GM12878 (cell line): ENCODE measurements at regions not wholly inside any gene's neighbourhood (a gene's known extent, or its start where the extent isn't known, plus 50 kb on each side); places are given as distances from the start of the nearest gene placed in this dataset.

Experiments used
- ATAC-seq: fragments of 200-7000 bp; cut with Tn5 transposase; 3 replicates; pipeline ENCODE4 v1.9.1; 2020; ENCODE audit warnings: mild to moderate bottlenecking, moderate library complexity
- BruUV-seq: library from RNA; stranded (reverse); fragments of 400-500 nt; replicated peaks from 2 replicates; lab custom pipeline; 2021; lab: Mats Ljungman, UMichigan
- CTCF ChIA-PET: fragments of 300-600 bp; sonication (Branson Sonifier 250); formaldehyde crosslinking; extraction: SDS; loops from one replicate; lab custom pipeline; 2021; ENCODE audit warnings: inconsistent platforms; lab: Yijun Ruan, JAX
- POLR2A ChIA-PET: fragments of 350-600 bp; formaldehyde crosslinking; extraction: SDS; loops from one replicate; lab custom pipeline; 2021; ENCODE audit warnings: inconsistent platforms; lab: Charles Lee
- RAD21 ChIA-PET: fragments of 300-600 bp; sonication (Branson Sonifier 250); formaldehyde crosslinking; loops from one replicate; lab custom pipeline; 2023; ENCODE audit warnings: antibody characterized with exemption; ENCODE audit not compliant: unreplicated experiment; lab: Charles Lee
- SMC1A ChIA-PET: fragments of 300-600 bp; sonication (Branson Sonifier 250); formaldehyde crosslinking; loops from one replicate; lab custom pipeline; 2023; ENCODE audit not compliant: unreplicated experiment, uncharacterized antibody; lab: Charles Lee
- DNase-seq: peaks from one replicate; pipeline ENCODE4 v3.0.0-alpha.2; 2011; ENCODE audit warnings: low read depth, low spot score
- FAIRE-seq: peaks from 3 replicates; lab custom pipeline; 2011; peaks lifted over from hg19 to GRCh38; lab: Jason Lieb, UNC
- H2AFZ ChIP-seq: 2 replicates; pipeline ENCODE4 v1.6.0; 2011; ENCODE audit warnings: low read depth, low read length, control low read depth; ENCODE audit not compliant: control insufficient read depth
- H3K27ac ChIP-seq: 2 replicates; pipeline ENCODE4 v1.5.1; 2011; ENCODE audit warnings: control low read depth; ENCODE audit not compliant: control insufficient read depth, insufficient read depth
- H3K27me3 ChIP-seq, 2 experiments: replicated peaks in 1 of 2; 2 replicates each; pipeline versions ENCODE4 v1.6.0 to v1.6.1; 2011; ENCODE audit warnings: low read length in 1 of 2; ENCODE audit not compliant: control insufficient read depth in 2 of 2, insufficient read depth in 2 of 2
- H3K36me3 ChIP-seq, 2 experiments: 2 replicates each; pipeline ENCODE4 v1.5.1; 2011; ENCODE audit warnings: low read length in 1 of 2; ENCODE audit not compliant: control insufficient read depth in 2 of 2, insufficient read depth in 2 of 2
- H3K4me1 ChIP-seq: 2 replicates; pipeline ENCODE4 v1.6.1; 2011; ENCODE audit warnings: mild to moderate bottlenecking, low read length, moderate library complexity, mixed read lengths; ENCODE audit not compliant: control insufficient read depth, insufficient read depth
- H3K4me2 ChIP-seq: 2 replicates; pipeline ENCODE4 v1.6.0; 2011; ENCODE audit warnings: control low read depth; ENCODE audit not compliant: control insufficient read depth, insufficient read depth
- H3K4me3 ChIP-seq: fragments of 200-600 bp; sonication (generic); 2 replicates; pipeline ENCODE4 v1.5.1; 2016
- H3K79me2 ChIP-seq: 2 replicates; pipeline ENCODE4 v1.6.0; 2011; ENCODE audit warnings: low read length; ENCODE audit not compliant: control insufficient read depth, insufficient read depth
- H3K9ac ChIP-seq: 2 replicates; pipeline ENCODE4 v1.8.0; 2011; ENCODE audit warnings: low read length, control low read depth, mixed read lengths; ENCODE audit not compliant: control insufficient read depth, insufficient read depth
- H3K9me3 ChIP-seq: replicated peaks from 3 replicates; pipeline ENCODE4 v1.5.1; 2011; ENCODE audit warnings: mild to moderate bottlenecking, low read length; ENCODE audit not compliant: control insufficient read depth, insufficient read depth
- H4K20me1 ChIP-seq: 2 replicates; pipeline ENCODE4 v1.6.0; 2011; ENCODE audit not compliant: control insufficient read depth, insufficient read depth
- CHD4 ChIP-seq: fragments of 200-600 bp; sonication (generic); IDR thresholded peaks from 2 replicates; pipeline ENCODE4 v1.6.1; 2016; ENCODE audit warnings: mild to moderate bottlenecking
- LARP7 ChIP-seq: fragments of 450-650 bp; IDR thresholded peaks from 2 replicates; pipeline ENCODE4 v1.6.1; 2017; ENCODE audit warnings: mild to moderate bottlenecking
- MYC ChIP-seq: IDR thresholded peaks from 2 replicates; pipeline ENCODE4 v1.6.1; 2011; ENCODE audit warnings: mild to moderate bottlenecking, low read length, moderate library complexity, inconsistent platforms; ENCODE audit not compliant: insufficient read depth, insufficient replicate concordance, insufficient read length, severe bottlenecking
- REST ChIP-seq: IDR thresholded peaks from 2 replicates; pipeline ENCODE4 v1.6.1; 2012; ENCODE audit warnings: mild to moderate bottlenecking, low read depth, low read length
- YY1 ChIP-seq: IDR thresholded peaks from 2 replicates; pipeline ENCODE4 v1.6.1; 2011; ENCODE audit warnings: low read depth, mild to moderate bottlenecking, low read length
- ZNF274 ChIP-seq: IDR thresholded peaks from one replicate; pipeline ENCODE4 v1.8.0; 2011; ENCODE audit not compliant: insufficient read length, insufficient read depth
- ZNF384 ChIP-seq: IDR thresholded peaks from 2 replicates; pipeline ENCODE4 v1.6.1; 2012; ENCODE audit warnings: low read depth, mild to moderate bottlenecking, low read length, improper control_type of control experiment, borderline replicate concordance
- WGBS: methylation state at CpG from one replicate; pipeline ENCODE4 v1.1.6; 2016; ENCODE audit warnings: low lambda C conversion rate; ENCODE audit not compliant: insufficient replicate concordance, insufficient coverage; ENCODE audit errors: missing lambda C conversion rate; 5-methylcytosine and 5-hydroxymethylcytosine counted together
- in situ Hi-C: fragments of 300-500 bp; cut with MboI; formaldehyde crosslinking; loops from 9 replicates; pipeline ENCODE4 v1.14.3; 2018; ENCODE audit warnings: mixed read lengths
- intact Hi-C: fragments of 100-400 bp; cut with micrococcal nuclease; formaldehyde crosslinking; loops from one replicate; pipeline ENCODE4 v1.14.2; 2022; ENCODE audit not compliant: unreplicated experiment

GRCh38 chr10:60518745-60519144 lies 129.1 kb upstream of the ANK3 start:
- no peaks in the 10 kb centered on the region for H3K27me3 ChIP-seq
- no peak overlapping the region for H2AFZ ChIP-seq
- no peaks in the 10 kb centered on the region for H3K79me2 ChIP-seq
- 17% methylated on average over 4 of the region's 4 CpGs for WGBS
- FAIRE-seq (no peak), DNase-seq (no peak), ATAC-seq (no peak)
- no TSS peak for BruUV-seq
- H3K4me1 ChIP-seq, result no peaks in the 10 kb centered on the region
- ChIA-PET POLR2A (no interaction called here), RAD21 (no interaction called here), CTCF (interaction anchor here (0.7 kb wide), 1 partner anchor 894 kb away, joined by 3 read pairs; no protein-coding TSS in a partner anchor), SMC1A (no interaction called here)
- TF ChIP-seq YY1, result no peak
- no peak for TF ChIP-seq CHD4
- TF ChIP-seq ZNF274, result no peak
- TF ChIP-seq REST, result no peak
- TF ChIP-seq ZNF384, result no peak
- TF ChIP-seq MYC, result no peak
- TF ChIP-seq LARP7, result no peak
- no peak overlapping the region for H3K4me3 ChIP-seq
- intact Hi-C loops (no loop called here), in situ Hi-C loops (no loop called here)
- H4K20me1 ChIP-seq, result no peaks in the 10 kb centered on the region
- H3K9me3 ChIP-seq, result no peaks in the 10 kb centered on the region
- no peak overlapping the region for H3K4me2 ChIP-seq
- no peak overlapping the region for H3K27ac ChIP-seq
- no peak overlapping the region for H3K9ac ChIP-seq
- H3K36me3 ChIP-seq, result no peaks in the 10 kb centered on the region
